ENCODE measurements at regions not wholly inside any gene's neighbourhood (a gene's known extent, or its start where the extent isn't known, plus 50 kb on each side); places are given as distances from the start of the nearest gene placed in this dataset.

- no peaks in the 10 kb centered on the region for H3K4me1 ChIP-seq (ENCODE audit: insufficient read depth, poor library complexity, severe bottlenecking)
- no peak for ATAC-seq (ENCODE audit: low read depth)
- TF ChIP-seq, protein P1, sequence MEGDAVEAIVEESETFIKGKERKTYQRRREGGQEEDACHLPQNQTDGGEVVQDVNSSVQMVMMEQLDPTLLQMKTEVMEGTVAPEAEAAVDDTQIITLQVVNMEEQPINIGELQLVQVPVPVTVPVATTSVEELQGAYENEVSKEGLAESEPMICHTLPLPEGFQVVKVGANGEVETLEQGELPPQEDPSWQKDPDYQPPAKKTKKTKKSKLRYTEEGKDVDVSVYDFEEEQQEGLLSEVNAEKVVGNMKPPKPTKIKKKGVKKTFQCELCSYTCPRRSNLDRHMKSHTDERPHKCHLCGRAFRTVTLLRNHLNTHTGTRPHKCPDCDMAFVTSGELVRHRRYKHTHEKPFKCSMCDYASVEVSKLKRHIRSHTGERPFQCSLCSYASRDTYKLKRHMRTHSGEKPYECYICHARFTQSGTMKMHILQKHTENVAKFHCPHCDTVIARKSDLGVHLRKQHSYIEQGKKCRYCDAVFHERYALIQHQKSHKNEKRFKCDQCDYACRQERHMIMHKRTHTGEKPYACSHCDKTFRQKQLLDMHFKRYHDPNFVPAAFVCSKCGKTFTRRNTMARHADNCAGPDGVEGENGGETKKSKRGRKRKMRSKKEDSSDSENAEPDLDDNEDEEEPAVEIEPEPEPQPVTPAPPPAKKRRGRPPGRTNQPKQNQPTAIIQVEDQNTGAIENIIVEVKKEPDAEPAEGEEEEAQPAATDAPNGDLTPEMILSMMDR (IDR thresholded peaks at IDR 0.05; ENCODE audit: poor library complexity, severe bottlenecking): no peak
Measured at GRCh38 chr2:16437189-16437588, 228.4 kb downstream of the CYRIA start.

GRCh38 chr2:16434393-16434792 is 231.2 kb downstream of the CYRIA start:
- Histone ChIP-seq H3K4me3 (ENCODE audit: severe bottlenecking) (no peak overlapping the region), H3K4me1 (ENCODE audit: insufficient read depth, poor library complexity, severe bottlenecking) (no peaks in the 10 kb centered on the region), H3K27ac (ENCODE audit: poor library complexity, severe bottlenecking) (no peak overlapping the region), H3K36me3 (ENCODE audit: low read depth) (no peaks in the 10 kb centered on the region), H3K27me3 (ENCODE audit: insufficient read depth, poor library complexity, severe bottlenecking) (peaks cover 2% of the 10 kb centered on the region), H3K9me3 (ENCODE audit: severe bottlenecking) (no peaks in the 10 kb centered on the region)
- DNase-seq (ENCODE audit: low spot score) (no peak), ATAC-seq (ENCODE audit: low read depth) (no peak)
- TF ChIP-seq, protein P1 (IDR thresholded peaks at IDR 0.05; ENCODE audit: poor library complexity, severe bottlenecking): no peak

More at GRCh38 chr2:16437189-16437588, 228.4 kb downstream of the CYRIA start:
- H3K4me3 ChIP-seq (ENCODE audit: severe bottlenecking): no peak overlapping the region
- no peak overlapping the region for H3K27ac ChIP-seq (ENCODE audit: poor library complexity, severe bottlenecking)
- no peaks in the 10 kb centered on the region for H3K9me3 ChIP-seq (ENCODE audit: severe bottlenecking)
- no peaks in the 10 kb centered on the region for H3K36me3 ChIP-seq (ENCODE audit: low read depth)
- H3K27me3 ChIP-seq (ENCODE audit: insufficient read depth, poor library complexity, severe bottlenecking): peaks cover 2% of the 10 kb centered on the region
- DNase-seq (ENCODE audit: low spot score): no peak

DNA sequence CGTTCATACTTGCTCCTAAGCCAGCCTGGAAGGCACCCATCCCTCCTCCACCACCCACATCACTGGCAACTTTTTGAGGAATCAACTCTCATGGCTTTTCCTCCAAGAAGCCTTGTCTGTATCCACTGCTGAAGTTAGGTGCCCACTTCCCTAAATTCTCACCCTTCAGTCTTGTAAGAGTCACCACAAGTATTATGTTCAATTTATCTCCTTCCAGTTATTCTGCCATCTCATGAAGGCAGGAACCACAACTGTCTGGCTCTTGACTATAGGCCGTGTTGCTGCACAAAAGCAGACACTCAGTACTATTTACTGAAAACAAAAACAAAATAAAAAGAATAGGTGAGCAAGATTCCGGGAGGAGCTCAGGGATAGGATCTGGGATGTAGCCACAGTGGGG is 234.8 kb downstream of the CYRIA start:
- Histone ChIP-seq H3K9me3 (ENCODE audit: severe bottlenecking) (no peaks in the 10 kb centered on the region), H3K4me1 (ENCODE audit: insufficient read depth, poor library complexity, severe bottlenecking) (no peaks in the 10 kb centered on the region), H3K4me3 (ENCODE audit: severe bottlenecking) (no peak overlapping the region), H3K27ac (ENCODE audit: poor library complexity, severe bottlenecking) (no peak overlapping the region), H3K36me3 (ENCODE audit: low read depth) (no peaks in the 10 kb centered on the region), H3K27me3 (ENCODE audit: insufficient read depth, poor library complexity, severe bottlenecking) (no peaks in the 10 kb centered on the region)
- TF ChIP-seq, protein P1 (IDR thresholded peaks at IDR 0.05; ENCODE audit: poor library complexity, severe bottlenecking): no peak
- DNase-seq (ENCODE audit: low spot score) (no peak), ATAC-seq (ENCODE audit: low read depth) (no peak)

DNA sequence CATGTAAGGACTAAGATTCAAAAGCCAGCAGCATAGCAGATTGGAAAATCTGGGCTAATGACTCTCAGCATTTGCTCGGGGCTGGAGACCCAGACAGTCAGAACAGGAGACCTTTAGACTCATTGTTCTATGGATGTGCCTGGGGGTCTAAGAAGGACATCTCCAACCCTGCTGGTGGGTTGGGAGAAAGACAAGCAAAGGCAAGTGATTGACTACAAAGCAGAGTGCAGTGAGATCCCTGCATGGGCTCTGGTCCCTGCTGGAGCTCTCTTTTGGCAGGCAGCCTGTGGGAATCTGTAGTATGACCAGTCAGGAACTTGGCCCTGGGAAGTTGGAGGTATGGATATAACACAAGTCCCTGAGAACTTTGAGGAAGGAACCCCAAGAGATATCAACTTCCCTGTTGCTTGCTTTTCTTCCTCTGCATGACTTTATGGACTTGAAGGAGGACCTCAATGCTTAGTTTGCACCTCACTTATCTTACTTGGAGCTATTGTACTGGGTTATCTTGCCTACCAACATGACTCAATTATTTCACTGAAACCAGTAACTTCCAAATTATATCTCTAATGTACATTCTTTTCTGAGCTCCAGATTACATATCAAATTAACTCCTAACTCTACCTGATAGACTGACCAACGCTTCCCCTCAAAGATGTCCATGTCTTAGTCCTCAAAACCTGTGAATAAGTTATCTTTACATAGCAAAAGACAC is 236.0 kb downstream of the CYRIA start:
- no peak for DNase-seq (ENCODE audit: low spot score)
- Histone ChIP-seq H3K4me1 (ENCODE audit: insufficient read depth, poor library complexity, severe bottlenecking) (no peaks in the 10 kb centered on the region), H3K27me3 (ENCODE audit: insufficient read depth, poor library complexity, severe bottlenecking) (no peaks in the 10 kb centered on the region), H3K4me3 (ENCODE audit: severe bottlenecking) (no peak overlapping the region), H3K36me3 (ENCODE audit: low read depth) (no peaks in the 10 kb centered on the region), H3K27ac (ENCODE audit: poor library complexity, severe bottlenecking) (no peak overlapping the region), H3K9me3 (ENCODE audit: severe bottlenecking) (no peaks in the 10 kb centered on the region)
- TF ChIP-seq, protein P1 (IDR thresholded peaks at IDR 0.05; ENCODE audit: poor library complexity, severe bottlenecking): no peak
- ATAC-seq (ENCODE audit: low read depth): no peak

DNA sequence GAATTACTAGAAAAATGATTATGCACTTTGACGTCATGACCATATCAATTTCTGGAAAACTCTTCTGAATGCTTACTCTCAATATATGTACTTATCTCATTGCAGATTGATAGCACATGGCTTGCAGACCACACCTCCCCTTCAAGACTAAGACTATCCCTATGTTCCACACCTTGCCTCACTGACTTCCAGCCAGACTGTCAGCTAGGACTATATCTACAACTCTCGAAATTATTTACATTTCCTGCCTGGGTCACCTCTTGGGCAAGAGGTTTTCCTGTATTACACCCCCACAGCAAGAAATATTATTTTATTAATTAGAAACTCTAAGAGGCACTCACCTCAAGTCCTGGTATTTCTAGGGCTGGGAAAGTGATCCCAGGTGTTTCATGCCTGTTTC is 236.6 kb downstream of the CYRIA start:
- no peaks in the 10 kb centered on the region for H3K9me3 ChIP-seq (ENCODE audit: severe bottlenecking)
- H3K4me3 ChIP-seq (ENCODE audit: severe bottlenecking): no peak overlapping the region
- H3K4me1 ChIP-seq (ENCODE audit: insufficient read depth, poor library complexity, severe bottlenecking): no peaks in the 10 kb centered on the region
- TF ChIP-seq, protein P1 (IDR thresholded peaks at IDR 0.05; ENCODE audit: poor library complexity, severe bottlenecking): no peak
- no peak for ATAC-seq (ENCODE audit: low read depth)
- no peaks in the 10 kb centered on the region for H3K36me3 ChIP-seq (ENCODE audit: low read depth)
- no peak for DNase-seq (ENCODE audit: low spot score)
- H3K27me3 ChIP-seq (ENCODE audit: insufficient read depth, poor library complexity, severe bottlenecking): no peaks in the 10 kb centered on the region
- H3K27ac ChIP-seq (ENCODE audit: poor library complexity, severe bottlenecking): no peak overlapping the region

Data from RWPE2 (cell line).